ENCODE measurements at regions not wholly inside any gene's neighbourhood (a gene's known extent, or its start where the extent isn't known, plus 50 kb on each side); places are given as distances from the start of the nearest gene placed in this dataset.
"Not testable (repeated sequence)": the region's sequence is repeated elsewhere in the genome, so short reads cannot be mapped to it uniquely, and the experiment has no call there.

- H3K4me1 Mint-ChIP-seq: peaks cover 9 to 19% (median 14%) of the 10 kb centered on the region in 4 donors
Observed at GRCh38 chr5:177941386-177941785, 54.7 kb downstream of the PROP1 start.

GRCh38 chr5:177939246-177940171, 56.5 kb downstream of the PROP1 start:
- CTCF ChIA-PET (ENCODE audit: partially characterized antibody); H3K9me3 ChIP-seq (ENCODE audit: control insufficient read depth in 1 of 2, low read length in 2 of 2); H3K4me3 ChIP-seq (ENCODE audit: low read length in 2 of 2); POLR2A ChIA-PET (ENCODE audit: partially characterized antibody); H3K36me3 Mint-ChIP-seq; H3K9me3 Mint-ChIP-seq; H3K27me3 ChIP-seq (ENCODE audit: insufficient read depth, low read length); H3K27me3 Mint-ChIP-seq; H3K27ac ChIP-seq (ENCODE audit: low read depth, low read length); H3K4me1 ChIP-seq (ENCODE audit: insufficient read depth, low read length); intact Hi-C loops (cut with micrococcal nuclease); H3K36me3 ChIP-seq (ENCODE audit: insufficient read depth, low read length): not testable (repeated sequence)
- H3K4me1 Mint-ChIP-seq: peaks cover 7 to 19% (median 12%) of the 10 kb centered on the region in 4 donors
- H3K27ac Mint-ChIP-seq: peak overlapping the region in 2 of 7 donors; percentile 48 to 76
- peak overlapping the region; percentile 77 to 87 (median 82) for H3K4me3 Mint-ChIP-seq
- peak in 2 of 5 donors; percentile 6 to 7 for DNase-seq

More at GRCh38 chr5:177941386-177941785, 54.7 kb downstream of the PROP1 start:
- intact Hi-C loops (cut with micrococcal nuclease); CTCF ChIA-PET (ENCODE audit: partially characterized antibody); H3K36me3 ChIP-seq (ENCODE audit: insufficient read depth, low read length); H3K27ac ChIP-seq (ENCODE audit: low read depth, low read length); POLR2A ChIA-PET (ENCODE audit: partially characterized antibody); H3K27ac Mint-ChIP-seq; H3K36me3 Mint-ChIP-seq; H3K9me3 Mint-ChIP-seq; H3K9me3 ChIP-seq (ENCODE audit: control insufficient read depth in 1 of 2, low read length in 2 of 2); H3K4me1 ChIP-seq (ENCODE audit: insufficient read depth, low read length); H3K27me3 Mint-ChIP-seq; DNase-seq; H3K4me3 ChIP-seq (ENCODE audit: low read length in 2 of 2); H3K27me3 ChIP-seq (ENCODE audit: insufficient read depth, low read length): not testable (repeated sequence)
- peak overlapping the region in 3 of 8 donors; percentile 26 to 49 (median 36) for H3K4me3 Mint-ChIP-seq

GRCh38 chr5:177938767-177939166, 57.3 kb downstream of the PROP1 start:
- intact Hi-C loops (cut with micrococcal nuclease); CTCF ChIA-PET (ENCODE audit: partially characterized antibody); H3K9me3 ChIP-seq (ENCODE audit: control insufficient read depth in 1 of 2, low read length in 2 of 2); H3K27me3 ChIP-seq (ENCODE audit: insufficient read depth, low read length); POLR2A ChIA-PET (ENCODE audit: partially characterized antibody); H3K27ac ChIP-seq (ENCODE audit: low read depth, low read length); H3K4me3 ChIP-seq (ENCODE audit: low read length in 2 of 2); H3K36me3 Mint-ChIP-seq; H3K27me3 Mint-ChIP-seq; DNase-seq; H3K36me3 ChIP-seq (ENCODE audit: insufficient read depth, low read length); H3K9me3 Mint-ChIP-seq; H3K4me1 ChIP-seq (ENCODE audit: insufficient read depth, low read length): not testable (repeated sequence)
- H3K27ac Mint-ChIP-seq: peak overlapping the region in 1 of 7 donors; percentile 76
- peak overlapping the region in 7 of 8 donors; percentile 77 to 87 (median 82) for H3K4me3 Mint-ChIP-seq
- H3K4me1 Mint-ChIP-seq: peaks cover 7 to 19% (median 12%) of the 10 kb centered on the region in 4 donors

- not testable (repeated sequence) for H3K27ac ChIP-seq (ENCODE audit: low read depth, low read length); H3K9me3 Mint-ChIP-seq; H3K9me3 ChIP-seq (ENCODE audit: control insufficient read depth in 1 of 2, low read length in 2 of 2)
Observed at GRCh38 chr5:177934233-177934632, 61.8 kb downstream of the PROP1 start.

GRCh38 chr5:177930269-177931022, 65.6 kb downstream of the PROP1 start:
- H3K27ac ChIP-seq (ENCODE audit: low read depth, low read length); H3K36me3 ChIP-seq (ENCODE audit: insufficient read depth, low read length); H3K4me1 Mint-ChIP-seq; DNase-seq; H3K4me3 Mint-ChIP-seq; CTCF ChIA-PET (ENCODE audit: partially characterized antibody); H3K4me3 ChIP-seq (ENCODE audit: low read length in 2 of 2); POLR2A ChIA-PET (ENCODE audit: partially characterized antibody); H3K9me3 ChIP-seq (ENCODE audit: control insufficient read depth in 1 of 2, low read length in 2 of 2); H3K27ac Mint-ChIP-seq; H3K36me3 Mint-ChIP-seq; H3K4me1 ChIP-seq (ENCODE audit: insufficient read depth, low read length); intact Hi-C loops (cut with micrococcal nuclease); H3K27me3 ChIP-seq (ENCODE audit: insufficient read depth, low read length); H3K9me3 Mint-ChIP-seq; H3K27me3 Mint-ChIP-seq: not testable (repeated sequence)

More at GRCh38 chr5:177934233-177934632, 61.8 kb downstream of the PROP1 start:
- POLR2A ChIA-PET (ENCODE audit: partially characterized antibody); H3K27me3 Mint-ChIP-seq; intact Hi-C loops (cut with micrococcal nuclease); CTCF ChIA-PET (ENCODE audit: partially characterized antibody); H3K4me3 Mint-ChIP-seq; H3K36me3 Mint-ChIP-seq; H3K27ac Mint-ChIP-seq; H3K27me3 ChIP-seq (ENCODE audit: insufficient read depth, low read length); H3K4me3 ChIP-seq (ENCODE audit: low read length in 2 of 2); H3K4me1 ChIP-seq (ENCODE audit: insufficient read depth, low read length); H3K36me3 ChIP-seq (ENCODE audit: insufficient read depth, low read length); DNase-seq: not testable (repeated sequence)
- peaks cover 6 to 11% (median 7%) of the 10 kb centered on the region in 4 donors for H3K4me1 Mint-ChIP-seq

- H3K4me1 Mint-ChIP-seq; H3K9me3 ChIP-seq (ENCODE audit: control insufficient read depth in 1 of 2, low read length in 2 of 2); H3K36me3 ChIP-seq (ENCODE audit: insufficient read depth, low read length); intact Hi-C loops (cut with micrococcal nuclease); DNase-seq; H3K9me3 Mint-ChIP-seq; H3K4me3 Mint-ChIP-seq; H3K4me3 ChIP-seq (ENCODE audit: low read length in 2 of 2); H3K27me3 ChIP-seq (ENCODE audit: insufficient read depth, low read length); H3K36me3 Mint-ChIP-seq; H3K4me1 ChIP-seq (ENCODE audit: insufficient read depth, low read length); H3K27ac ChIP-seq (ENCODE audit: low read depth, low read length); POLR2A ChIA-PET (ENCODE audit: partially characterized antibody); H3K27me3 Mint-ChIP-seq; H3K27ac Mint-ChIP-seq; CTCF ChIA-PET (ENCODE audit: partially characterized antibody): not testable (repeated sequence)
Observed at GRCh38 chr5:177929618-177930017, 66.4 kb downstream of the PROP1 start.

- CTCF ChIA-PET (ENCODE audit: partially characterized antibody); H3K27me3 ChIP-seq (ENCODE audit: insufficient read depth, low read length); H3K36me3 Mint-ChIP-seq; H3K4me1 ChIP-seq (ENCODE audit: insufficient read depth, low read length); DNase-seq; intact Hi-C loops (cut with micrococcal nuclease); H3K4me3 Mint-ChIP-seq; H3K4me1 Mint-ChIP-seq; H3K4me3 ChIP-seq (ENCODE audit: low read length in 2 of 2); H3K36me3 ChIP-seq (ENCODE audit: insufficient read depth, low read length); H3K27ac ChIP-seq (ENCODE audit: low read depth, low read length); H3K9me3 ChIP-seq (ENCODE audit: control insufficient read depth in 1 of 2, low read length in 2 of 2); H3K27me3 Mint-ChIP-seq; H3K27ac Mint-ChIP-seq; POLR2A ChIA-PET (ENCODE audit: partially characterized antibody); H3K9me3 Mint-ChIP-seq: not testable (repeated sequence)
Observed at GRCh38 chr5:177927500-177927899, 68.5 kb downstream of the PROP1 start.

Data from CD4-positive, alpha-beta memory T cell (primary cell).